GM19025 (cell line): ENCODE measurements at regions not wholly inside any gene's neighbourhood (a gene's known extent, or its start where the extent isn't known, plus 50 kb on each side); places are given as distances from the start of the nearest gene placed in this dataset.
A peak's percentile ranks its signal among the peaks of the same experiment; 100 is the strongest.

Experiments
- ATAC-seq: cut with Tn5 transposase; IDR thresholded peaks from one replicate; pipeline ENCODE4 v1.9.1; 2021; ENCODE audit warnings: mild to moderate bottlenecking, low read depth, moderate library complexity; ENCODE audit not compliant: unreplicated experiment

DNA sequence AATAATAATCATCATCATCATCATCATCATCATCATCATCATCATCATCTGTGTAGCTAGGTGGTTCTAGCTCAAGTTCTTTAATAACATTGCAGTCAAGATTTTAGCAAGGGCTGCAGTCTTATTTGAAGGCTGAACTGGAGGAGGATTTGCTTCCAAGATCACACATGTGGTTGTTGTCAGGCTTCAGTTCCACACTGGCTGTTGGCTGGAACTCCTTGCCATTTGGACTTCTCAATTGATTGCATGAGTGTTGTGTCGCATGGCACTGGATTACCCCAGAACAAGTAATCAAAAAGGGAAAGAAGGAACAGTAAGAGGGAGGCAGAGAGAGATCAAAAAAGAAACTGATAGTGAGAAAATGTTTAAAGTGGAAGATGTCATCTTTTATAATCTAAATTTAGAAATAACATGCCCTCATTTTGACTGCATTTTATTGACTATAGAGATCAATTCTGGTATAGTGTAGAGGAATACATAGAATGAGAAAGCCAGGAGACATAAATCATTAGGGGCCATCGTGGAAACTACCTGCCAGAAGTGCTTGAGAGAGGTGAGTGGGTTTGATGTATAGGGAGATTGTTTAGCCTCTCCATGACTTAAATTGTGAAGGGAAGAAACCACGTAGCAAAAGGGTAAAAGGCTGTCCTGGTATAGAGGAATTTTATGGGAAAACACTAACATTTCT is 346.6 kb upstream of the RBMS3 start:
- no peak for ATAC-seq

DNA sequence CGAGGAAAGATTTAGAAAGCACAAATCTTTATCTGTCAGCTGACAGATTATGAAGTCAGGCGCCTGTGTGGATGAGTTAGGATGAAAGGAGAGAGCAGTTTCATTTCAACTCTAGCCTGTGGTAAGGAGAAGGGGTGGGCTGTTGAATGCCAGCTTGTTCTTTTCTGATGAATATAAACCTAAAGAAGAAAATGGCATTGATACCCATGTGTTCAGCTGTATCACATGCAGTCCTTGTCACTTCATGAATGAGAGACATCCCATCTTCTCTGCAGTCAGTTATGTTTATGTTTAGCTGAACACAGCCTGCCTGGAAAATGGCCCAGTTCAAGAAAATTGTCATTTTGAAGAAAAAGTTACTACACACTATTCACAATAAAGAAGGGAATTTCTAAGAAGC is 345.7 kb upstream of the RBMS3 start:
- ATAC-seq = no peak

DNA sequence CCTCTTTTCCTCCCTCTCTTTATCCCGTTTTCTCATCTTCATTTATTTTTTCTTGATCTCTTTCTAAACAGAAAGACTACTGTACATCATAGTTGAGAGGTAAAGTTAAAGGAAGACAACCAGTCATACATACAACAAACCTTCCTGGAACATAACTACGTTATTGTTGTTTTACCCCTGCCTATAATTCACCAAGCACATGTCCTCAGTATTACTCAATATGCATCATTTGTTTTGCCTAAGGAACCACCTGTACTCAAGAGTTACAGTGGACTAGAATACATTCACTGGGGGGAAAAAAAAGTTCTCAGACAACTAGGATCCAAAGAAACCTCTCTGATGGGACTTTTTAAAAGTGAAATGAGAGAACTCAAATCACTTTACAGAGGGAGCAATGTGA is 344.7 kb upstream of the RBMS3 start:
- no peak for ATAC-seq

DNA sequence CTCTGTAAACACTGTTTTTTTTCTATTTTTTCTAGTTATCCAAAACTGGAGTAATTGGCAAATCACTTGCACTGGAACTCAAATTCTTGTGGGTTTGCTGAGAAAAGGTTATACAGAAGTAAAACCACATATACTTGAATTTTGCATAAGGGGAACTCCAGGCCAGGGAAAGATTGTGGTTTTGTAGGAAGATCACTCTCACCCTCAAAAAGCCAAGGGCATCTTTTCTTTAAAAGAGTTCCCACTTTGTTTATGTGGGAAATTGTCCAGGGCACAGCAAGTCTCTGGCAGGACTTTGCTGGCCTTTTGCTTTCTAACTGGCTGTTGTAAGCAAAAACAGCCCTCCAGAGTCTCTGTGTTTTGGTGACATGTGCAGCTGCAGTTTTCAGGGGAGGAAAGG is 340.3 kb upstream of the RBMS3 start:
- ATAC-seq = peak; percentile 74

DNA sequence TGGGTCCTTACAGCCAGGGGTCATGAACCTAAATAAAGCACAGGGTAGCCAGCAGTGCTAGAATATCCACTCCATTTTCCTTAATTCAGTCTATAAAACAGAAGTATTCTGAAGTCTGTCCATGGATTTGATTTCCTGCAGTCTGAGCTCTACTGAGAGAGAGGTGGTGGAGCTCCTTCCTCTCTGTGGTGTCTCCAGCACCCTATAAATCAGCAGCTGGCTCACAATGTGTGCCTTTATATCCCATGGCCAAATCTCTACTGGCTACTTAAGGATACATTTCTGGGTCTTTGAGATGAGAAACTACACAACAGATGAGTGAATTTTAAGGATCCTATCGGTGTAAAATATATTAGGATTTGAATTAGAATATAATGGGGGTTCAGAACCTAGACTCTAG is 339.9 kb upstream of the RBMS3 start:
- no peak for ATAC-seq

DNA sequence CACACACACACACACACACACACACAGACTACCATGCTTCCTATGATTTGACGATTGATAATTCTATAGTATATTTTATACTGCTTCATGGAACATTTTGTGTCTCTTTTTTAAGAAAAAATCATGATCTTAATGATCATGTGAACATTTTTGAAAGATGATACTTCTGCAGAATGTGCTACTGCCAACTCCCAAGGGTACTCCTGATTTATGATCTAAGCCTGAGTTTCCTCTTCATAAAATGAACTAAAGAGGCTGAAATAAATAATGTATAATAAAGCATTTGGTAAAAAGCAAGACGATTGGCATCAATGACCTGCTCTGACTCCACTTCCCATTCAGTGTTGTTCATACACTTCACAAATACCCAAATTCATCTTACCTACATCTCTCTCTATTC is 333.8 kb upstream of the RBMS3 start:
- ATAC-seq = no peak

DNA sequence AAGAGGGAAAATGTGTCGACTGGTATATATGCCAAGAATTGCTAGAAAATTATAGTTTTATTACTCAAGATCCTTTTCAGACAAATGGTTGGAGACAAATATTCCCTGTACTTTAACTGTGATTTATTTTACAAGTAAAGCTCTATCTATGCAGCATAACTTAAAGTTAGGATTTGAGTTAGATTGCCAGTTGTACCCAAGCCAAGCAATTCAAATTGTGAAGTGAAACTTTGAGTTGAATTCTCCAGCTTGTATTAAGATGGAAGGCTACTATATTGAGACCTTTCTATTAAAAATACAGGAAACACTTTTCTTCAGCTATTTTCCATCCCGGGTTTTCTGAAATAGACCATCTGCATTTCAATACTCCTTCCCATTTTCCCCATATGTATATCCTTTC is 333.1 kb upstream of the RBMS3 start:
- no peak for ATAC-seq

DNA sequence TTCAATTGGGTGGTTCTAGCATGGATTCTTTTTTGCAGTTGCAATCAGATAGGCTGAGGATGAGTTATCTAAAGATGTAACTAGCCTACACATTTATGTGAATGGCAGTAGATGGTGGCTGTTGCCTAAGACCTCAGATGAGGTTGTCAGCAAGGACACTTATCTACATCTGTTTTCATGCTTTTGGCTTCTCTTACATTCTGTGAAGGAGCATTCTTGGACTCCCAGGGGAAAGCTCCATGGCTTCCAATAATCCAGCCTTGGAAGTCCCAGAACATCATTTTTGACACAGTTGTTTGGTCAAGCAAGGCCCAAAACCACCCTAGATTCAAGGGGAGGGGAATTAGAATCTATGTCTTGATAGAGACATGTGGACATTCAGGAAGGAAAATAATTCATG is 332.2 kb upstream of the RBMS3 start:
- no peak for ATAC-seq

DNA sequence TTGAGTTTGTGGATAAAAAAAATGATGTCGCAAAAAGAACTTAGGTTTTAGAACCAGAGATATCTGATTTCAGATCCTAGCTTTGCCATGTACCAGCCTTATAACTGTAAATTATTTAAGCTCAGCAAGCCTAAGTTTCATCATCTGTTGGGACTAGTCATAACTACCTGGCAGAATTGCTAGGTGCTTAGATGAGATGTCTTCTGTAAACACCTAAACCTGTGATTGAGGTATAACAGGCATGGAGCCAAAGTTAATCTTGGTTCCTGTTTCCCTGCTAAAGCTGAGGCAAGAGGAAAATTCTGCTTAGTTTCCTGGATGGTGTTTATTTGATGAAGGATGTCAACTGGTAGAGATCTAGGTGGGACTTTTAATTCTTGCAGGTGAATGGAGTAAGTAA is 331.3 kb upstream of the RBMS3 start:
- no peak for ATAC-seq

DNA sequence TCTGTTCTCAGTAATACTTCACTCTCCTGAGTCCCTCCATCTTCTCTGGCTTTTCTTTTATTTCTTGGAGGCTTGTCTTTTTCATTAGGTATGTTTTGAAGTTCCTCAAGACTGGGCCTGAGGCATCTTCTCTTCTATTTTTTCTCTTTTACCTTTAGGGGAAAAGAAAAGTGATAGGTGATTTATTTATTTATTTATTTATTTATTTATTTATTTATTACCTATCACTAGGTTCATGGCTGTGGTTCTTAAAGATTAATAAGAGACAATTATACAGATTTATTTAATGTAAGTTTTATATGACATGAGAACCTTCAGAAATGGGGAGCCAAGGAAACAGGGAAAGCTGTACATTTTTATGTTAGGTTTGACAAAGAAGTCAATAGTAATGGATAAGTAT is 330.3 kb upstream of the RBMS3 start:
- no peak for ATAC-seq

DNA sequence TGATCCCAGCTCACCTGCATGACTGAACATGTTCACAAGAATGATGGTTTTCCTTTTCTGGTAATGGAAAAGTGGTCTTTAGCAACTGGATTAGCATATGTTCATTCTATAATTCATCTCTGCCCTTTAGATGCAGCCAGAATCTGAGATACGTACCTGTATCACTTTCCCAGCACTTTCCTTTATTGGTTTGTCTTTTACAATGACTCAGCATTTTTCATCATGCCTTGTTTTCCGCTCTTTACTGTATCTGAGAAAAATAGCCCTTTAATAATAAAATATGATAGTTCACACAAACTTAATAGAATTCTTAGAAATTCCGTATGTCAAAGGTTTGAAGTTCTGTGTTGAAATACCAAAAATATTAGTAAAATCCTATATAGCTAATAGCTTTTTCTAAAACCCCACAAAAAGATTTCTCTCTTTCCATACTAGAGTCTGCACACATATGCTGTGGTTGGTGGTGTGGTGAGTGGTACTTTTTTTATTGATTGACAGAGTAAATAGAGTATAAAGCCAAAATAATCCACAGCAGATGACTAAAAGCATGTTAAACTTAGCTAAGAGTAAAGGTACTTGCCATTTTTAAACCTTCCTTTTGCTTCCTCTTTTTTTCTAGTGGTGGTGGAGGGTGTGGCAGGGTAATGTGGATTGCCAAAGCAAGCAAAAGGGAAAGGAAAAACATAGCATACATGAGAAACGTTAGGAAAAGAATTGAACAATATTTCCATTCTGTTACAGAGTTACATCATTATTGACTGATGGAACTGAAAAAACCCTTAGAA is 328.9 kb upstream of the RBMS3 start:
- no peak for ATAC-seq

DNA sequence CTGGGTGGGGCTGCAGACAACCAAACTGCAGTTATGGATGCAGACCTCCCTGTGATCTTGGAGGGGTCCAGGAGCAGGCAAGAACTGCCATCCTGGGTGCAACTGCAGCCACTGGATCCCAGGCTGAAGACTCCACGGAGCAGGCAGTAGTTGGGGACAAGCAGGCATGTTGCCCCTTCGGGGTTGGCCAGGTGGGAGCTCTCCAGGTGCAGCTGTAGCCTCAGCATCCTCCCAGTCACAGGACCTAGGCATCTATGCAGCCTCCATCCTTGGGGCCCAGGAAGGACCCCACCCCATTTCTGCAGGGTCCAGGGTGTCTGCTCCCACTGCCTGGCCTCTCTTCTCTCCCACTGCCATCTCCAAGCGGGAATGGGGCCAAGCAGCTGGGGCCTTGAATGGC is 322.2 kb upstream of the RBMS3 start:
- ATAC-seq = no peak

DNA sequence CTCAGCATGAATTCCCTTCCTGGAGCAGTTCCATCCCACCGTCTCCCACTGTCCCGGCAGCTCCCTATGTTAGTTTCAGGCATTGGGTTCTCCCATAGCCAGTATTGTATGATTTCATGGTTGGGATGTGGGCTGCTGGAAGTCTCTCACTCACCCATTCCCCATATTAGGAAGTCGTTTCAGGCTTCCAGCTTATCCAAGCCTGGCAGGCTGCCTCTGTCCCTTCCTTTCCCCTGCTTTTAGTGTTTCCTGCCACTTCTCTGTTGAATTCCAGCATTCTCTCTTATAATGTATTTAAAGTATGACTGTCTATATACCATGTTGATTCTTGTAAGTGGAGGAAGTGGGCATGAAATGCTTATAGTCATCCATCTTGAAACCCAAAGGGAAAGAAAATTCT is 309.7 kb upstream of the RBMS3 start:
- no peak for ATAC-seq

DNA sequence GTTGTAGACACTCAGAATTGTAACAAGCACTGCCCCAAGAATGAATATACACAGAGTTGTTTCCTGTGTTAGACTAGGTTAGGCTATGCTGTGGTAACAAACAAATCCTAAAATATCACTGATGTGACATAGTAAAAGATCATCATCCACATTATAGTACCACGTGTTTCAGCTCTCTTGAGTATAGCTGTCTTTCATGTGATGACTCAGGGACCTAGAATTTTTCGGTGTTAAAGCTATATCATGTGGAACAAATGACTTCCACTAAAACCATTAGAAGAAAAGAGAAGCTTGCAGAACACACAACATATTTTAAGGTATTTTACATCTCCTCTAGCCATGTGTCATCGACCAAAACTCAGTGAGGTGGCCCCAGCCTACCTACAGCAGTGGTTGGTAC is 307.9 kb upstream of the RBMS3 start:
- ATAC-seq = no peak

DNA sequence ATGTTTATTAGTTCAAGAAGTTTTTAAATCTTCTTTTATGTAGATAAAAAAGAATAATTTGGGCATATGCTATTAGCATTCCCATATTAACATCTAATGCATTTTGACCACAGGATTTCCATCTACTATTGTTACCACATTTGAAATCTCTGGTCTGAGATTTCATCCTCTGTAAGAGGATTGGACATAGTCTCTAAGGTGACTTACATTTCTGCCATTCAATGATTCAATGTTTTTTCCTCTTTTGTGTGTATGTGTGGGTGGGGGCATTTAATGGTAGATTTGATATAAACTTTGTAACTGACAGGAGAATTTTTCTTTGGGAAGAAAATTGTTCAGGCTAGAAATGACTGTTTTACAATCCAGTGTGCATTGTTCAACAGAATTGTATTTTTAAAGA is 307.3 kb upstream of the RBMS3 start:
- no peak for ATAC-seq

DNA sequence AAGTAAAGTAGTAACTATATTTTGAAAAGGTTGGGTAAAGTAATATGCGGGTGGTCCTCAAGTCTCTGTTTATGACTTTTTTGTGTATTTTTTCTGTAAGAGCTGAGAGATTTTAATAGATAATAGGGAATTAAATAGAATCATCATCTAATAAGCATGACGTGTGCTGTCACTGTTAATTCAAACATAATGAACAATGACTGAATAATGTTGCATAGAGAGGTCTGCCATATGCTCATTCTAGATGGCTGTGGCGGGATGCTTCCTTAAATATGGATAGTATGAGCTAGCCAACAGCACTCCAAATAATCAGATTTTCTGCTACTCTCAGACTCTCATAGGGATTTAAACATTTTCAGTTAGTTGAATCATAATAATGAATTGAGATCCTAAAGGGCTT is 302.8 kb upstream of the RBMS3 start:
- ATAC-seq = no peak

DNA sequence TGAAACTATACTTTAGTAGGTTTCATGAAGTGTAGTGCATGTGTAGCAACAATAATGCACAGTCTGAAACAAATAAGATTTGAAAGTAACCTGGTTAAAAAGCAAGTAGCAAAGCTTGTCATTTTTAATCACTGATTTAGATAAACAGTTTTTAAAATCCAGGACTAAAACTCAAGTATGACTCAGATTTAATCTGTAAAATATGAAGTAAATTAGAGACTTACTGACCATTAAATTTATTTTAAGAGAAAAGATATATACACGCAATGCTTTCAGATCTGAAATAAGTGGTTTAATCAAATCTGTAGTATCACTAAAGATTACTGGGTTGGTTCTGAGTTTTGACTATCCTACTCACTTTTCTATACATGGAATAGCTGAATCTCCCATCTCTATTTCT is 300.7 kb upstream of the RBMS3 start:
- no peak for ATAC-seq

DNA sequence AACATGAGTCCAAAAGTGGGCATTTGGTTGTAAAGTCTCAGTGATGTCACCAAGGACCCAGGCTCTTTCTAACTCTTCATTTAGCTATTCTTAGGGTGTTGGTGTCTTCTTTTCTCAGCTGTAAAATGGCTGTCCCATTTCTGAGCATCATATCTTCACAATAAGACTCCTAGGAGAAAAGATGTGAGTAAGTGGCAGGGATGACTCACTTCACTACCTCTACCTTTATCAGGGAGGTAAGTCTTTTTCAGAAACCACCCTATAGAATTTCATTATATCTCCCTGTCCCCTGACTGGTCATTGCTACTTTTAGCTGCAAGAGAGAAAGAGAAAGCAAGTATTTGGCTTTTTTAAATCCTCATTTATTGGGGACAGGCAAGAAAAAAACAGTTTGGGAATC is 300.2 kb upstream of the RBMS3 start:
- no peak for ATAC-seq

DNA sequence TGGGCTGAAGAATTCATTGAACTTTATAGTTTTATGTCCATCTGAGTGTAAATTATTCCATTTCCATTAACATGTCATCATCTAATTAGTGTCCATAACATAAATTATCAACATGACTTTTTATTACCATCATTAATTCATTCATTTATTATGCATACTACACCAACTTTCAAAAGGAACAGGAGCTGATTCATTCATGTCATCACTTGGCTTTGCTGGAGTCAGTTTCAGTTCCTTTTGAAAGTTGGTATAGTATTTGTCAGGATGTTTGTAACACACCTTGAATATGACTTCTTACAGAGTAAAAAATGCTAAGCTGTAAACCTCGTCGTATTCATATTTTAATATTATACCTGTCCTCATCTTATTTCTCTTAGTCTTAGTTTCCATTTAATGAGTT is 298.0 kb upstream of the RBMS3 start:
- no peak for ATAC-seq

DNA sequence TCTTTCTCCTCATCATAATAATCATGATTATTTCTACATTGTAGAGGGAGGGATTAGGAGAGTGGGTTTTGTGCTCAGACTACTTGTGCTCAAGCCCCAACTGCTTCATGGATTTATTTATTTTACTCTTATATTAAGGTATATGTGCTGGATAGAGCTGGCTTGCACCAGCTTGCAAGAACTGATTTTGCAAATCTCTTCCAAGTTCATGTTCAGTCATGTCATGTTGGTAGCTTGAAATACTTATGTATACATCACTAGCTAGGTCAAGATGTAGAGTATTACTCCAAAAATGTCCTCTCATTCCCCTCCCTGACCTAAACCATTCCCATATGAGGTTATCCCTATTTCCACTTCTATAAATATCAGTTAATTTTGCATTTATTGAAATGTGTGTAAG is 293.9 kb upstream of the RBMS3 start:
- ATAC-seq = no peak

DNA sequence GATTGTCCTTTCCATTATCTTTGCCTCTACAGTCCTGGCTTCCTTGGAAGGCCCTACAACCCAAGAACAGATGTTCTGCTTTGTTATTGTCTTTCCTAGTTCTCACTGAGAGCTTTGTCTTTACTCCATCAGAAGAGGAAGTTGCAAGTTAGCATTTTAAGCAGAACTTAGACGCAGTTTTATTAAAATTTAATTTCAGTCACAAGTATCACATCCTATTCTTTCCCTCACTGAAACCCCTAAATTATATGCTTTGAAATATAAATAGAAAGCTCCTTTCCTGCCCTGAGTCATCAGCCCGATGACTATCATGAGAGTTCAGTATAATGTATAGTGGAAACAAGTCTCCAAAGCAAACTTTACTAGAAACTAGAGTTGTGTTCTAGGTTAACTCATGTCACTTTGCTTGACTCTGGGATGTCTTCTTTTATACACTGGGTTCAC is 291.2 kb upstream of the RBMS3 start:
- peak; percentile 74 for ATAC-seq

DNA sequence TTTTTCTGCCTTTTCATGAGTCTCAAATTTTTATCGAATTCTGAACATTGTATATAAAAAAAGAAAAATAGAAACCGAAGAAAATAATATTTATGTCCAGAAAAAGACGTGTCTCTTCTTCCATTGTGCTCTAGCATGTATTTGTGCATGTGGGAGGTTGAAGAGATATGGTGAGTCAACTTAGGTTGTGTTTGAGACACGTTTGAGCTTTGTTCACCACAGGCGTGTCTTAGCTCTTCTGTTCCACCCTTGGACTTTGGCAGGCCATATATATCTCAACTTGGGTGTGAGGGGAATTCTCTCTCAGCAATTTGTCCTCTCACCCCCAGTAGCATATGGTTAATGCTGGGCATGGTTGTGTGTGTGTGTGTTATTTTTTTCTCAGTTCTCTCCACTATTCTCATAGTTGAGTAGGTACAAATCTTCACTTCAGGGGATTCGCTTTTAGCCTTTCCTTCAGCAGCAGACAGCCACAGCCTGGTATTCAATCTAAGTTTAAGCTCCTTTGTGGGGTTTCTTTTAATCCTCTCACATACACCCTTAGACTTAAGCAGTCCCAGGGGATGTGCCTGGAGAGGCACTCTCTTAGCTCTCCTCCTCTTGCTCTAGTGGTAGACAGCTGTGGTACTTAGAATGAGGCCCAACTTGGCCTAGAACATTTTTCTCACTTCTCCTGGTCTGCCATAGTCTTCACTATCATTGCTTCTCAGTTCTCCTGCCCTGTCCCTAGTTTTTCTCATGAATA is 286.5 kb upstream of the RBMS3 start:
- ATAC-seq = no peak
